ENCODE measurements at regions not wholly inside any gene's neighbourhood (a gene's known extent, or its start where the extent isn't known, plus 50 kb on each side); places are given as distances from the start of the nearest gene placed in this dataset.

DNA sequence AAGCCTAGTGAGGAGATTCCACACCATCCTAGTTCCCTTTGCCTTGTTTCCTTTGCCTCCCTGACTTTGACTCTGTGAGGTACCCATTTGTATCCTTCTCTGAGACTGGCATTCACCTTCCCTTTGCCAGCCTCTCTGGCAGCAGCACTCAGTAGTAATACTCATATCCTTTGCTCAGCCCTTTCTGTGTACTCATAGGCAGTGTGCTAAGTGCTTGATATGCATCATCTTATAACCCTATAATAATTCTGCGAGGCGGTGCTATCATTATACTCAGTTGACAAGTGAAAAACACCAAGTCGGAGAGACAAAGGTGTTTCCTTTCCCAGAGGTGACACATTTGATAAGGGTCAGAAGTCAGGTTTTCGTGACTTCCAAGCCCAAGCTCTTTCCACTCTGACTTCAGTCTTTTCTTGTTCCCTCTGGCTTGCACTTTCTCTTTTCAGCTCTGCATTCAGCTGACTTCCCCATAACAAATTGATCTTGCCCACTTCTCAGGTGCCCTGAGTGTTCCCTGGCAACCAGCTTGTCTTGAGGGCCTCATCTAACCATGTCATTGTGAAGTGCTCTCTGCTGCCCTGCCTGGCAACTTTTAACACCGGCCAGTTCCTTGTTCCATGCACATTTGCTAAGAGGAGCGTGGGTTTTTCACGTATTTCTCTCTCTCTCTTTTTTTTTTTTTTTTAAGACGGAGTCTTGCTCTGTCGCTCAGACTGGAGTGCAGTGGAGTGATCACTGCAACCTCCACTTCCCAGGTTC lies 94.5 kb upstream of the UPP2 start:
- no peak for DNase-seq

DNA sequence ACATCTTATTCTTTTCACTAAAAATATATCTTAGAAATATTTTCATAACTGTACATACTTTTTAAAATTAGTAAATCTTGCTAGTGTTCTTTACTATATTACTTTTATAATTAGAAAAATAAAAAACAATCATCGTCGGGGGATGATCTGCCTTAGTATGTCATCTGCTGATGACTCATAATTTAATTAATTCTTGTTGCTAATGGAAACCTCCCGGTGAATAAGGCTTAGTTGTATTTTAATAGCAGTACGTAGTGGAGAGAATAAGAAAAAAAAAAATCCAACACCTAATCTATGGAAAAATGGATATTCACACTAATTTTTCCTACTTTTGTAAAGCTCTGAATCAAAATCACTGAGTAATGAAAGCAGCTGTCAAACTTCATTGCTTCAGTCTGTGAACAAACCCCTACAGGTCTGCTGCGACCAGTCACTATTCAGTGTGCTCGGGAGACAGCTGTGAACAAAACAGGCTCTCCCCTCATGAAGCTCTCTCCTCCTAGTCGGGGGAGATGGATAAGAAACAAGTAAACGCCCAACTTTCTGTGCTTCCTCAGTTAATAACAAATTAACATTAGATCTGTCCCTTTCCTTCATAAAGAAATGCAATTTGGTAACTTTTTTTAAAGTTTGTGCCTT lies 97.4 kb upstream of the UPP2 start:
- DNase-seq = no peak

DNA sequence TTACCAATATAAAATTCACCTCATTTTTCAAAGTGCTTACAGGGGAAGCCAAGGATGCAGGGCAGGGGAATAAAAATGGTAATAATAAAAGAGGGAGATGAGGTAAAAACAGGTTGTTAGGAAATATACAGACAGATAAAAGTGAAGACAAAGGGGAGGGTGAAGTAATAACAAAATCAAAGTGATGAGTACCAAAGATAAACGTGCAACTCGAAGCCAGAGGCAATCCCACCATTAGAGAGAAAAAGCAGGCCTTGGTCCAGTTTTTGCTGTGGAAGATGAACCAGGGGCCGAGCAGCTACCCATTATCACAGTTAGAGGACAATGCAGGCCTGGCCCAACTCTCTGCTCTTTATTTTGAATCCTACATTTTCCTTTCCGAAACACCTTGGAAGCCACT lies 99.6 kb upstream of the UPP2 start:
- no peak for DNase-seq

DNA sequence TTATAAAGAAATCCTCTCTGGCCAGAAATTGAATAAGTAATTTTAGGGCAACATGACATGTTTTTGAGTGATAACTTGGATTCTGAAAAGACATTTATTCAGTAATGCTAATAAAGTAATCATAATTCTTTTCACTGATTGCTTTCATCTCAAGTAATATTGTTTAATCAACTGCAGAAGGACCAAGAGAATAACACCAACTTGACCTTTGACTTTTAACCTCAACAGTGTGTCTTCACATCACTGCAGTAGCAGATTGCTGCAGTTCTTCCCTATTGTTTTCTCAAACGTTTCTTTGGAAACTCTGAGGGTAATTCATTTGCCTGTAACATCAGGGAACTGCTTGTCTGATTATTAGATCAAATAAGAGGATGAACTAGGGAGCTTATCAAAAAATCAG lies 104.9 kb upstream of the UPP2 start:
- DNase-seq = no peak

DNA sequence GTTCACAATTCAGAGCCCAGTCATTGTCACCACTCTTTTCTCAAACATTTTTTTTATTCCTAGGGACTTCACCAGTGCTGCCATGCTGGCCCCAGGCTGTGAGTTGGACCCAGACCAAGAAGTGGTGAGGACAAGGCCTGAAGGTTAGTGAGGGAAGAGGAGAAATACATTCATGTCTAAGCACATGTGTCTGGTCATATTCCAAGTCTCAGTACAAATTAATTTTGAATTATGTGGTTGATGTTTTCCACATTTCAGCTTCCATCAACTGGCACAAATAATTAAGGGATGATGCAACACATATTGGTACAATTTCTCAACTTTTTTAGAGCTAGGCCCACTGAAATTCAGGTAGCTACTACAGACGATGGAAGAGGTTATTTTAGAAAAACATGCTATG lies 106.6 kb upstream of the UPP2 start:
- no peak for DNase-seq

DNA sequence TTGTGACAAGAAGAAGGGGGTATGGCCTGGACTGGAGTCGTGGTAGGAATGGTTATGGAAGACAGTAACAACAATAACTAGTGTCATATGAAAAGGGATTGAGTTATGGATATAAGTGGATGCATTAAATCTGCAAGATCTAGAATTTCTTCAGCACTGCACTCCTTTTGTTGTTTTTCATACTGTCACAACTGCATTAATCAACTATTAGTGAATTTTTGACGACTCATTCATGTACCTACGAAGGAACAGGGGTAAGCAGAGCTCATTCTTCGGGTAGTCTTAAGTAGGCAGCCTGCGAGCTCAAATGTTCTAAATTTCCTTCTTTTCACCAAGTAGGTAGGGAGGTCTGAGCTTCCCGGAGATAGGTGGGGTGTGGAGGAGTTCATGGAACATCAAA lies 109.7 kb upstream of the UPP2 start:
- DNase-seq = no peak

DNA sequence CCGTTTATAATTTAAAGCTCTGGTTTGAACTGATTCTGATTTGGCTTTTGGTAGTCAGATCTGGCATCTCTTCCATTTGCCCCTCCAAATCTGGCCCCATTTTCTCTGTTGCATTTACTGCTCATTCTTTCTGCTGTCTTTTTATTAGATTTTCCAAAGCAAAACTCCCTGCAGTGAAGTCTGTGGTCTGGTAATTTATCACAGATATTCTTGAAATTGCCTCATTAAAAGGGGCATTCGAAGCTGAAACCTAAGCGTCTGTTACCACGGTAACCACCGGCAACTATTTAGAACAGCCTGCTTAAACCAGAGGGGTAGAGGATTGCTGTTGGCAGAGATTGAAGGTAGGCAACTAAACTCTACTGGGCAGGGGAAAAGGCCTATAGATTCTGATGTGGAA lies 111.5 kb upstream of the UPP2 start:
- no peak for DNase-seq

DNA sequence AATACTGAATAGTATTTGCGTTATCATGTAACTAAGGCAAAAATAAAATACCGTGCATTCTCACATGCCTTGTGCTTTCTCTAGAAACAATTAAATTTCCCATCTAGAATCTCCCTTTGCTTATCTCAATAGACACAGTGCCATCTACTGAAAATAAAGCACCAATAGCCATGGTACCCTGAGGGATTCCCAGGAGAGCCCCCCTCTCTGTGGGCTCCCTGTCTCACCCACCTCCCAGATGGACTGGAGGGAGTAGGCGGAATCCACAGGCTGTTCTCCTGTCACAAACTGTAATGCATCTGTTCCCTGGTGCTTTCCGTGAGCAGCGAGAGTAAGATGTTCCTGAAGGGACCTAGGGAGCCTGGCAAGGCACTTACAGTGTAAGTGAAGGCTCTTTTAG lies 112.4 kb upstream of the UPP2 start:
- no peak for DNase-seq

DNA sequence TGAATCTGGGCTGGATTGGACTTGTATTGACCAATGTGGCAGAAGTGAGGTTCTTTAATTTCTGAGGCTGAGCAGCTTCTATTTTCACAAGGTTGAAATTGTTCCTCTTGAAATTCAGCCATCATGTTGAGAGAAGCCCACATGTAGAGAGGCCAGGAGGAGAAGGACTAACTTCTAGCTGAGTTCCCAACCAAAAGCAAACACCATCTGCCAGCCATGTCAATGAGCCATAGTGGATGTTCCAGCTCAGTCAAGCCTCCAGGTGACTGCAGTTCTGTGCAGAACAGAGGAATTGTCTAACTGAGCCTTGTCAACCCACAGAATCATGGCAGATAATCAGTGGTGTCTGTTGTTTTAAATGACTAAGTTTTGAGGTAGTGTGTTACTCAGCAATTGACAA lies 110.6 kb upstream of the ACVR1 start:
- no peak for DNase-seq

DNA sequence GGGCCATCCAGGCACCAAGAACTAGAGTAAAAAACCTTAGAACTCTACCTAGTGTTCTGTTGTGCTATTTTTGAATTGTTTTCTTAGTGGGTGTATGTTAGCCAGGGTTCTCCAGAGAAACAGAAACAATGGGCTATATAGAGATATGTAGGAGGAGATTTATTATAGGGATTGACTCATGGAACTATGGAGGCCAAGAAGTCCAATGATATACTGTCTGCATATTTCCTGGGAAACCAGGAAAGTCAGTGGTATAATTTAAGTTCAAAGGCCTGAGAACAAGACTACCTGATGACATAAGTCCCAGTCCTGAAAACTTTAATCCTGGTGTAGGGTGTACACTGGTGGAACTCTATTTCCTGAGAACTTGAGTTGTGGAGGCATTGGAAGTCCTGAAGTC lies 108.7 kb upstream of the ACVR1 start:
- DNase-seq = no peak

DNA sequence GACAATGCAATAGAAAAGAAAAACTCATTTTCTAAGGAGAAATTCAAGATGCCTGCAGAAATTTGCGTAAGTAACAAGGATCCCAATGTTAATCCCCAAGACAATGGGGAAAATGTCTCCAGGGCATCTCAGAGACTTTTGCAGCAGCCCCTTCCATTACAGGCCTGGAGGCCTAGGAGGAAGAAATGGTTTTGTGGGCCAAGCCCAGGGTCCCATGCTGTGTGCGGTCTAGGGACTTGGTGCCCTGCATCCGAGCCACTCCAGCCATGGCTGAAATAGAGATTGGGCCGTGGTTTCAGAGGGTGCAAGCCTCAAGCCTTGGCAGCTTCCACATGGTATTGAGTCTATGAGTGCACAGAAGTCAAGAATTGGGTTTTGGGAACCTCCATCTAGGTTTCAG lies 103.9 kb upstream of the ACVR1 start:
- no peak for DNase-seq

DNA sequence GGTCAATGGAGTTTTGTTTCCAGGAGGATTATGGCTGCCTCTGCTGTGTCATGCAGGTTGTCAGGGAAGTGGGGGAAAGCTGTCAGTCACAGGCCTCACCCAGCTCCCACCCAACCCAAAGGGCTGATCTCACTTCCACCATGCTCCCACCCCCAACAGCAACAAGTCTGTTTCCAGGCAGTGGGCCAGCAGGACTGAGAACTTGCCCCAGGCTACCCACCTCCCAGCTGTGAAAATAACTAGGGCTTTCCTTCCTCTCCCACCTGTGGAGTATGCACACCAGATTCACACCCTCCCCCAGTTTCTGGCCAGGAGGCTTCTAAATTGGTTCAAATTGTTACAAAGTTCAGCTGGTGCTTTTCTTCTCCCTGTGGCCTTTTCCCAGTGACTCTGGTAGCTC lies 95.6 kb upstream of the ACVR1 start:
- no peak for DNase-seq

DNA sequence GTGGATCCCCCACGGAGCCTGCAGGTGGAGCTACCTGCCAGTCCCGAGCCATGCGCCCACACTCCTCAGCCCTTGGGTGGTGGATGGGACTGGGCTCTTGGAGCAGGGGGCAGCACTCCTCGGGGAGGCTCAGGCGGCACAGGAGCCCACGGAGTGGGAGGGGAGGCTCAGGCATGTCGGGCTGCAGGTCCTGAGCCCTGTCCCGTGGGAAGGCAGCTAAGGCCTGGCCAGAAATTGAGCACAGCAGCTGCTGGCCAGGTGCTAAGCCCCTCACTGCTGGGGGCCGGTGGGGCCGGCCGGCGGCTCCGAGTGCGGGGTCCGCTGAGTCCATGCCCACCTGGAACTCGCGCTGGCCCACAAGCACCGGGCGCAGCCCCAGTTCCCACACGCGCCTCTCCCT lies 91.7 kb upstream of the ACVR1 start:
- no peak for DNase-seq

DNA sequence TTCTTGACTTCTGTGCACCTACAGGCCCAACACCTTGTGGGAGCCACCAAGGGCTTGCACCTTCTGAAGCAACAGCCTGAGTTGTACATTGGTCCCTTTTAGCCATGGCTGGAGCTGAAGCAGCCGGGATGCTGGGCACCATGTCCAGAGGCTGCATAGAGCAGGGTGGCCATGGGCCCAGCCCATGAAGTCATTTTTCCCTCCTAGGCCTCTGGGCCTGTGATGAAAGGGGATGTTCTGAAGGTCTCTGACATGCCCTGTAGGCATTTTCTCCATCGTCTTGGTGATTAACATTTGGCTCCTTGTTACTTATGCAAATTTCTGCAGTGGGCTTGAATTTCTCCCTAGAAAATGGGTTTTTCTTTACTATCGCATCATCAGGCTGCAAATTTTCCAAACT lies 83.1 kb upstream of the ACVR1 start:
- no peak for DNase-seq

DNA sequence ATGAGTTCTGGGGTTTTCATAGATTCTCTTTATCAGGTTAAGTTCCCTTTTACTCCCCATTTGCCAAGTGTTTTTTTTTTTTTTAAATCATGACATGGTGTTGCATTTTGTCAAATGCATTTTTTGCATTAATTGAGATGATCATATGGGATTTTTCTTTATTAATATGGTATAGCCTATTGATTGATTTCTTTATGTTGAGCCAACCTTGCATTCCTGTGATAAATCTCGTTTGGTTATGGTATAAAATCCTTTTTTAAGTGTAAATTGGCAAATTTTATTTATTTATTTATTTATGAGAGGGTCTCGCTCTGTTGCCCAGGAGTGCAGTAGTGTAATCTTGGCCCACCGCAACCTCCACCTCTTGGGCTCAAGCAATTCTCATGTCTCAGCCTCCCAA lies 81.5 kb upstream of the ACVR1 start:
- no peak for DNase-seq

DNA sequence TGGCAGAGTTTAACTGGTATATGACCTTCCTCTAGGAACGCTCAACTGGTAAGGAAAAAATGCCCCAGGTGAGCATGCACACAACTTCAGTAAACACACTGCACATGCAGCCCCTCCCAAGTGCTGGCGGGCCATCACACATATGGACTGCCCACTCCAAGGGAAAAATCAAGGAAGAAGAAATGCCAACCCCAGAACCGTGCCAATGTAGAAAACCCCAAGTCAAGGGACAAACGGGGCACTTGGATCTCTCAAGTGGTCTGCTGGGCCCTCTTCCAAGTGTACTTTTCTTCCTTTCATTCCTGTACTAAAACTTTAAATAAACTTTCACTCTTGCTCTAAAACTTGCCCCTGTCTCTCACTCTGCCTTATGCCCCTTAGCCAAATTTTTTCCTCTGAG lies 76.4 kb upstream of the ACVR1 start:
- no peak for DNase-seq

DNA sequence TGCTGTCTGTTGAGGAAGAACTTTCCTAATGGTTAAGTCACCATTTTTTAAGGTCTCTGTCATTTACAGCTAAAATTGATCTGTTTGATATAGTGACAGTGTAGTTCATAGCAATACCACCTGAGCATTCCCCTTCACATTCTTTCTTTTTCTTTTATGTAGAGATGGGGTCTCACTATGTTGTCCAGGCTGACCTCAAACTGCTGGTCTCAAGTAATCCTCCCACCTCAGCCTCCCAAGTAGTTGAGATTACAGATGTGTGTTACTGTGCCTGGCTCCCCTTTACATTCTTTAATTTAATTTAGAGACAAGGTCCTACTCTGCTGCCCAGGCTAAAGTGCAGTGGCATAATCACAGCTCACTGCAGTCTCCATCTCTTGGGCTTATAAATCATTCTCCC lies 72.7 kb upstream of the ACVR1 start:
- DNase-seq = no peak

DNA sequence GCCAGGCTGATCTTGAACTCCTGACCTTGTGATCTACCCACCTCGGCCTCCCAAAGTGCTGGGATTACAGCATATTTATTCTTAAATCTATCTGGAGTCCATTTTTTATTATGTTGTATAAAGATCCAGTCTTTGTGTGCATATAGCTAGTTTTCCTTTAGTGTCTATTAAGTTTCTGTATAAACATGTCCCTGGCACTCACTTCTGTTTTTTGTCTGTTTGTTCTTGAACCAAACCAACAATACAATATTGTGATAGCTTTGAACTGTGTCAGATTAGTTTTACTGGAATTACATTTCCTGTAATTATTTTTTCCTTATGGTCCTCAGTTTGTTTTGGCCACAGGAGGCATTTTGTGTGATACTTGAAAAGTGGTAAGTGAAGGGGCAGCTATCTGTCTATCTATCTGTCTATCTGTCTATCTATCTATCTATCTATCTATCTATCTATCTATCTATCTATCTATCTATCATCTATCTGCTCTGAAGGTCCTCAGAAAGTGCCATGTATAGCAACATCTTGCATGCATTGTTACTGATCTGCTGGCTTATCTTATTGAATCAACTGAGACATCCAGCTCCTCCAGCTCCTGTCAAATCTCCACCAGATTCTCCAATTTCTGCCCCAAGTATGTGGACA lies 70.9 kb upstream of the ACVR1 start:
- DNase-seq = no peak

DNA sequence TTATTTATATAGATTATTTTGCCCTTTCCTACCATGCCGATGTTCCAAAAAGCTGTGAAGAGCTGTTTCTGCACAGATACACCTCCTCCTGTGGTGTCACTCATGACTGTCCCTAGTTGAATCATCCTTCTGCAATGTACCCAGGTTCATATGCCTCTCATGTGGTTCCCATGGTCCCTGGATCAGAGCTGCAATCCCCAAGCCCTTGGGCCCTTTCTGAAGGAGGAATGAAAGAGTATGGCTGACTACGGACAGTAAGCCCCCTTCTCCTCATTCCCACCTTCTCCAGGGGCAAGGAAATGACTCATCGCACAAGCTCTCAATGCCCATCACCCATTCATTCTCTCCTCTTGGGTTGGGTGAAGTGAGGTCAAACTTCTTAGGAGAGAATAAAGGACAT lies 63.9 kb upstream of the ACVR1 start:
- DNase-seq = no peak

DNA sequence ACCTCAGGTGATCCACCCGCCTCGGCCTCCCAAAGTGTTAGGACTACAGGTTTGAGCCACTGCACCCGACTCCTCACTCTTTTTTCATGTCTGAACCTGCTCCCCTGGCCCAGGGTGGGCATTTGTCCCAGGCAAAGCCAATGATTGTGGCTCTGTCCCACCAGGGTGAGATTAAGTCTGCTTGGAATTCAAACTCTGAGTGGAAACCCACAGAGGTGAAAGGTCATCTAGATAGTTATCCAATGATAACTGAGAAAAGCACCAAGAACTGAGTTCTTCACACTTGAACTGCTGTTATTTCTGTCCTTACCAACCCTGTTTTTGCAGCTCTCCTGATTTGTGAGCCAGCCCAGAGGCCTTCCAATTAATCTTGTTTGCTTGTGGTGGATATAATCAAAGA lies 62.4 kb upstream of the ACVR1 start:
- no peak for DNase-seq

DNA sequence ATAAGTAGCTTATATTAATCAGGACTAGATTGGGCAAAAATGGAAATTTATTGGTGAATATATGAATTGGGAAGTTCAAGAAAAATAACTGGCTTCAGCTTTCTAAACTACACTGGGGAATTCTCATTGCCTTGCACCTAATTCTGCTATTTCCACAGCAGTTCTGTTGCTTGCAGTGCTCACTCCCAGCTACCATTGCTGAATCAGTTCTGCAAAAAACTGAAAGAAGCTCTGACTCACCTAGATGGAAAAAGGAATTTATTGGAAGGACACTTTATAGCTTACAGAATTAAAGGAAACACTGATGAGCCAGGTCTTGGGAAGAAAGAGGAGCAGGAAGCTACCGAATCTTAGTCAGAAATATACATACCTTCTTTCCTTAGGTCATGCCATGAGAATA lies 60.3 kb upstream of the ACVR1 start:
- DNase-seq = no peak

DNA sequence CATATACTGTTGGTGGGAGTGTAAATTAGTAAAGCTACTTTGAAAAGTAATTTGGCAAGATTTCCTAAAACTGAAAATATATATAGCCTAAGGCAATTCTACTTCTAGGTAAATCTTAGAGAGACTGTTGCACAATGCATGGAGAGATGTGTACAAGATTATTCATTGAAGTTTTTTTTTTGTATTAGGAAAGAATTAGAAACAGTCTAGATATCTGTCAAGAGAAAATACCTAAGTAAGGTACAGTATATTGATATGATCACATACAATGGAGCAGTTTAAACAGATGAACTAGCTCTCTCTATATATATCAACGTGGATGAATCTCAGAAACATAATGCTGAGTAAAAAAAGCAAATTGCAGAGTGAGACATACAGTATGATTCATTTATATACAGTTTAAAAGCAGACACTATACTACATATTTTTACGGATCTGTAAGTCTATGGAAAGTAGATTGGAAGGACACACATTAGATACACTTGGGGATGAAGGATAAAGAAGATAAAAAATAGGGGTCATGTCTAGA lies 59.3 kb upstream of the ACVR1 start:
- no peak for DNase-seq

DNA sequence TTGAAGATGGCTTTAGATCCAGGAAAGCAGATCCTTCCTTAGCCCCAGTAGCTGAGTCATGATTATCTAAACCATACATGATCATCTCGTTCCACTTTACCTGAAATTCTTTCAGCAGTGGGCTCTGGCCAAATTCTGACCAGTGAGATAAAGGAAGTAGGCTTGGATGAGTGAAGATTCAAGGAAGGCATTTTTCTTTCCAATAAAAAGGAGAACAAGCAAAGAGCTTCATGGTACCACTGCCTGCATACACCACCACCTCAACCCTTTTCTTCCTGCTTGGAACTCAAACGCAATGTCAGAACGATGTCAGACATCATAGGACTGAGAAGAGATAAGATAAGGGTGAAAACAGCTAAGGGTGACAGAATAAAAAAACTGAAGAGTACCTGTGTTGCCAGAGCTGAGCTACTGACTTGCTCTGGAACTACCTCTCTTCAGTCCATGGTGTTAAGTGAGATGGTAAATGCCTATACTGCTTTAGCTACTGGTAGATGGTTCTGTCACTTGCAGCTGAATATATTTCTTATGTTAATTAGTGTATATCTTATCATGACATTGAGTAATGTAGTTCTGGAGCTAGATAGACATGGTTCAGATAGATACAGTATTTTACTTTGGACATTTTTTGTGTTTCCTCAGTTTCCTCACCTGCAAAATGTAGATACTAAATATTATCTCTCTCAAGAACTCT lies 58.7 kb upstream of the ACVR1 start:
- DNase-seq = no peak

Measured in DMS153 (cell line).